ENCODE measurements at regions not wholly inside any gene's neighbourhood (a gene's known extent, or its start where the extent isn't known, plus 50 kb on each side); places are given as distances from the start of the nearest gene placed in this dataset.

DNA sequence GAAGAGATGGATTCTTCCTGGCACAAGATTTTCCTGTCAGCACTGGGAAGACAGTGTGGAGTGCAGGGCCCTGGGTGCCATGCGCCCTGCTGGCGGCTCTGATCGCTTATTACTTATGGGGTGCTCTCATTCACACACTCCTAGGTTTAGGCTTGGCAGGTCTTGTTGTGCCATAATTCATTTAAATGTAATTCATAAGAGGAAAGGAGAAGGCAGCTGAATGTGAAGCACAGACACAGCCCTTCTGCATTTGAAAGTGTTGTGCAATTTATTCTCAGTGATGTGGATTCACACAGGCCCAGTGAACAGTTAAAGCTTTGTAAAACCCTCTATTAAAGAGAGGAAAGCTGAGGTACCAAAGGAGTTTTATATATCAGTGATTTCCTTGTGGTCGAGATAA, 249.7 kb downstream of the C4orf33 start:
- no peak for TF ChIP-seq POLR2AphosphoS5 (IDR thresholded peaks at IDR 0.05; ENCODE audit: borderline replicate concordance, low read depth, low read length)
- TF ChIP-seq EZH2 (IDR thresholded peaks at IDR 0.05): no peak
- no peak for TF ChIP-seq FOXP2 (optimal IDR thresholded peaks at IDR 0.05; ENCODE audit: control extremely low read depth, extremely low read length, insufficient read depth)

All from SK-N-MC (cell line).